MM.1S (cell line): ENCODE measurements at regions not wholly inside any gene's neighbourhood (a gene's known extent, or its start where the extent isn't known, plus 50 kb on each side); places are given as distances from the start of the nearest gene placed in this dataset.

Experiments
- CTCF ChIP-seq: fragments of 300-600 bp; sonication (generic); IDR thresholded peaks from 2 replicates; pipeline ENCODE4 v1.5.1; 2016; ENCODE audit warnings: antibody characterized with exemption, low read length, mixed read lengths
- EZH2 ChIP-seq: fragments of 300-600 bp; sonication (generic); optimal IDR thresholded peaks from 2 replicates; pipeline ENCODE3; 2017; ENCODE audit warnings: low read depth, mild to moderate bottlenecking, antibody characterized with exemption, low read length, mixed read lengths

- TF ChIP-seq CTCF, result no peak
- no peak for TF ChIP-seq EZH2
Measured at GRCh38 chr10:42987121-42987541, 89.7 kb upstream of the RET start.
